ENCODE measurements at regions not wholly inside any gene's neighbourhood (a gene's known extent, or its start where the extent isn't known, plus 50 kb on each side); places are given as distances from the start of the nearest gene placed in this dataset.

GRCh38 chr13:87851410-87851809 lies 180.2 kb downstream of the SLITRK5 start:
- TF ChIP-seq CTCF (IDR thresholded peaks at IDR 0.05) (no peak), POLR2A (IDR thresholded peaks at IDR 0.05) (no peak), EP300 (IDR thresholded peaks at IDR 0.05) (no peak)

All from ovary (tissue), 3 donors.